GM18519 (cell line): ENCODE measurements at regions not wholly inside any gene's neighbourhood (a gene's known extent, or its start where the extent isn't known, plus 50 kb on each side); places are given as distances from the start of the nearest gene placed in this dataset.

Experiments
- ATAC-seq: cut with Tn5 transposase; IDR thresholded peaks from one replicate; pipeline ENCODE4 v1.9.1; 2021; ENCODE audit warnings: mild to moderate bottlenecking, moderate library complexity; ENCODE audit not compliant: unreplicated experiment, low FRiP score

GRCh38 chr12:28104316-28104715 is 85.9 kb upstream of the CCDC91 start:
- no peak for ATAC-seq

GRCh38 chr12:28104903-28105864 is 85.1 kb upstream of the CCDC91 start:
- ATAC-seq, result no peak

GRCh38 chr12:28107679-28108078 is 82.6 kb upstream of the CCDC91 start:
- ATAC-seq, result no peak

- no peak for ATAC-seq
These were observed 81.7 kb upstream of the CCDC91 start for GRCh38 chr12:28108599-28108998.

GRCh38 chr12:28110329-28110728 is 79.9 kb upstream of the CCDC91 start:
- ATAC-seq, result no peak

GRCh38 chr12:28114488-28114887 is 75.8 kb upstream of the CCDC91 start:
- ATAC-seq, result no peak

- no peak for ATAC-seq
These were observed 68.8 kb upstream of the CCDC91 start for GRCh38 chr12:28121433-28121832.

GRCh38 chr12:28121899-28122655 is 68.2 kb upstream of the CCDC91 start:
- no peak for ATAC-seq

- no peak for ATAC-seq
These were observed 67.5 kb upstream of the CCDC91 start for GRCh38 chr12:28122756-28123155.

GRCh38 chr12:28127455-28127854 is 62.8 kb upstream of the CCDC91 start:
- no peak for ATAC-seq

GRCh38 chr12:28129031-28129430 is 61.2 kb upstream of the CCDC91 start:
- ATAC-seq, result no peak

GRCh38 chr12:28130234-28130624 is 60.0 kb upstream of the CCDC91 start:
- no peak for ATAC-seq

- ATAC-seq, result no peak
These were observed 59.3 kb upstream of the CCDC91 start for GRCh38 chr12:28130625-28131598.

GRCh38 chr12:28132398-28132797 is 57.9 kb upstream of the CCDC91 start:
- ATAC-seq, result no peak

GRCh38 chr12:28135801-28136439 is 54.3 kb upstream of the CCDC91 start:
- no peak for ATAC-seq

- ATAC-seq, result no peak
These were observed 52.8 kb upstream of the CCDC91 start for GRCh38 chr12:28137414-28137813.

GRCh38 chr12:28140404-28140803 is 49.9 kb upstream of the CCDC91 start:
- ATAC-seq, result no peak
